ENCODE measurements at regions not wholly inside any gene's neighbourhood (a gene's known extent, or its start where the extent isn't known, plus 50 kb on each side); places are given as distances from the start of the nearest gene placed in this dataset.
"Not testable (repeated sequence)": the region's sequence is repeated elsewhere in the genome, so short reads cannot be mapped to it uniquely, and the experiment has no call there.

- Histone ChIP-seq H3K36me3 (no peaks in the 10 kb centered on the region), H3K27me3 (no peaks in the 10 kb centered on the region), H3K9me3 (no peaks in the 10 kb centered on the region), H3K4me3 (no peak overlapping the region), H3K27ac (no peak overlapping the region), H3K4me1 (no peaks in the 10 kb centered on the region)
- ATAC-seq: no peak
- intact Hi-C loops (cut with DNase I): no loop called here
- TF ChIP-seq CTCF (IDR thresholded peaks at IDR 0.05): no peak
- DNase-seq: no peak
These were observed 282.2 kb downstream of the GJA1 start for GRCh38 chr6:121717686-121718085.

GRCh38 chr6:121720867-121721266, 285.4 kb downstream of the GJA1 start:
- intact Hi-C loops (cut with DNase I); H3K36me3 ChIP-seq; ATAC-seq; H3K27me3 ChIP-seq; H3K4me1 ChIP-seq; H3K27ac ChIP-seq; DNase-seq; H3K9me3 ChIP-seq; H3K4me3 ChIP-seq: not testable (repeated sequence)

GRCh38 chr6:121723623-121724022, 288.2 kb downstream of the GJA1 start:
- DNase-seq (no peak), ATAC-seq (no peak)
- no peaks in the 10 kb centered on the region for H3K9me3 ChIP-seq
- no peaks in the 10 kb centered on the region for H3K4me1 ChIP-seq
- no peaks in the 10 kb centered on the region for H3K36me3 ChIP-seq
- no peak overlapping the region for H3K4me3 ChIP-seq
- no peak for TF ChIP-seq CTCF (IDR thresholded peaks at IDR 0.05)
- H3K27me3 ChIP-seq: no peaks in the 10 kb centered on the region
- H3K27ac ChIP-seq: no peak overlapping the region
- intact Hi-C loops (cut with DNase I): no loop called here

- intact Hi-C loops (cut with DNase I): no loop called here
- no peaks in the 10 kb centered on the region for H3K27me3 ChIP-seq
- no peaks in the 10 kb centered on the region for H3K4me1 ChIP-seq
- no peaks in the 10 kb centered on the region for H3K9me3 ChIP-seq
- no peaks in the 10 kb centered on the region for H3K36me3 ChIP-seq
- TF ChIP-seq CTCF (IDR thresholded peaks at IDR 0.05): no peak
- ATAC-seq (no peak), DNase-seq (no peak)
- no peak overlapping the region for H3K4me3 ChIP-seq
- no peak overlapping the region for H3K27ac ChIP-seq
These were observed 289.1 kb downstream of the GJA1 start for GRCh38 chr6:121724576-121724975.

GRCh38 chr6:121726596-121726995, 291.1 kb downstream of the GJA1 start:
- no peak for TF ChIP-seq CTCF (IDR thresholded peaks at IDR 0.05)
- no peak for ATAC-seq
- Histone ChIP-seq H3K36me3 (no peaks in the 10 kb centered on the region), H3K27ac (no peak overlapping the region), H3K4me3 (no peak overlapping the region), H3K4me1 (no peaks in the 10 kb centered on the region), H3K27me3 (no peaks in the 10 kb centered on the region), H3K9me3 (peaks cover 0 to 11% of the 10 kb centered on the region in 2 donors)
- intact Hi-C loops (cut with DNase I): no loop called here
- no peak for DNase-seq

- Histone ChIP-seq H3K4me1 (no peaks in the 10 kb centered on the region), H3K9me3 (peaks cover 0 to 11% of the 10 kb centered on the region in 2 donors), H3K27me3 (no peaks in the 10 kb centered on the region), H3K36me3 (no peaks in the 10 kb centered on the region), H3K27ac (no peak overlapping the region), H3K4me3 (no peak overlapping the region)
- TF ChIP-seq CTCF (IDR thresholded peaks at IDR 0.05): no peak
- no peak for ATAC-seq
- intact Hi-C loops (cut with DNase I): no loop called here
- DNase-seq: no peak
These were observed 295.2 kb downstream of the GJA1 start for GRCh38 chr6:121730616-121731015.

Measured in left lung (tissue), 4 donors.